Central memory CD8-positive, alpha-beta T cell (primary cell): ENCODE measurements at regions not wholly inside any gene's neighbourhood (a gene's known extent, or its start where the extent isn't known, plus 50 kb on each side); places are given as distances from the start of the nearest gene placed in this dataset.
"Not testable (repeated sequence)": the region's sequence is repeated elsewhere in the genome, so short reads cannot be mapped to it uniquely, and the experiment has no call there.

Experiments used
- ATAC-seq: fragments of 150-1000 bp; cut with Tn5 transposase; replicated peaks from 2 replicates; pipeline ENCODE4 v1.10.0; 2022; ENCODE audit warnings: mild to moderate bottlenecking, moderate FRiP score, moderate number of reproducible peaks; ENCODE audit not compliant: poor library complexity, severe bottlenecking; ENCODE audit errors: extremely low read depth
- DNase-seq, 2 donors: peaks; one replicate each; pipeline ENCODE4 v3.0.0; 2021; ENCODE audit warnings: low spot score in 2 of 2
- H3K27ac Mint-ChIP-seq: one replicate; pipeline ENCODE4 v1.8.0; 2022; ENCODE audit warnings: low read depth, mild to moderate bottlenecking, moderate library complexity, mixed read lengths
- H3K27me3 Mint-ChIP-seq: one replicate; pipeline ENCODE4 v1.8.0; 2022; ENCODE audit warnings: mixed read lengths
- H3K36me3 Mint-ChIP-seq: one replicate; pipeline ENCODE4 v1.8.0; 2022; ENCODE audit warnings: mild to moderate bottlenecking, moderate library complexity, mixed read lengths; ENCODE audit not compliant: insufficient read depth
- H3K4me1 Mint-ChIP-seq: one replicate; pipeline ENCODE4 v1.8.0; 2022; ENCODE audit warnings: mixed read lengths
- H3K4me3 Mint-ChIP-seq: one replicate; pipeline ENCODE4 v1.8.0; 2022; ENCODE audit warnings: mild to moderate bottlenecking, moderate library complexity, mixed read lengths
- H3K9me3 Mint-ChIP-seq: one replicate; pipeline ENCODE4 v1.8.0; 2022; ENCODE audit warnings: mixed read lengths

DNA sequence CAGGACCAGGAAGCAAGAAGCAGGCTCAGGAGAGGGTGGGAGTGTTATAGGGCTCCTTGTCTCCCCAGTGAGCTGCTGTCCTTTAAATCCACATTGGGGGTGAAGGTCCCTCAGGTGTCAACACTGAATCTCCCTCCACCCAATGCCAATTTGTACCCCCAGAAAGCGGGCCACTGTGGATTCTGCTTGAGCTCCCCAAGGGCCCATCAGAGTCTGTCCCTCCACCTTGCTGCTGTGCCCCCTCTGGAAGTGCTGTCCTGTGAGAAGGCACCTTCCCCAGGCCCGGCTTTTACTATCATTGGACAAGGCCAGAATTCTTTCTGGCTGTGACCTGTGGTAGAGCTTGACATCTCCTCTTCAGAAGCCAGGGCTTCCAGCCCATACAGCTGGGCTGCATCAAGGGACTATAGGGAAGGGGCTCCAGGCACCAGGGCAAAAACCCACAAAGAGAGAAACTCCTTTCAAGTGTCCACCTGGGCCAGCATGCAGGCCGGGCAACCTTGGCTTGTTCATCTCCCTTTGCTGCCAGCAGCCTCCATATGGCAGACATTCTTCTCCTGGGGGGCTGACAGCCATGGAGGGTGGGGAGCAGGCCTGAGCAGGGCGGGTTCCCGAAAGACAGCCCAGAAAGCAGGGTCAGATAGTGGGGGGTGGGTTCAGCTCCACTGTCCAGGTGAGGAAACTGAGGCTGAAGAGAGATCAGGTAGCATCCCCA lies 63.7 kb upstream of the TAMM41 start:
- H3K4me3 Mint-ChIP-seq, H3K27ac Mint-ChIP-seq, ATAC-seq, DNase-seq, H3K9me3 Mint-ChIP-seq, H3K36me3 Mint-ChIP-seq: not testable (repeated sequence)
- peaks cover 15% of the 10 kb centered on the region for H3K4me1 Mint-ChIP-seq
- peaks cover 15% of the 10 kb centered on the region for H3K27me3 Mint-ChIP-seq

DNA sequence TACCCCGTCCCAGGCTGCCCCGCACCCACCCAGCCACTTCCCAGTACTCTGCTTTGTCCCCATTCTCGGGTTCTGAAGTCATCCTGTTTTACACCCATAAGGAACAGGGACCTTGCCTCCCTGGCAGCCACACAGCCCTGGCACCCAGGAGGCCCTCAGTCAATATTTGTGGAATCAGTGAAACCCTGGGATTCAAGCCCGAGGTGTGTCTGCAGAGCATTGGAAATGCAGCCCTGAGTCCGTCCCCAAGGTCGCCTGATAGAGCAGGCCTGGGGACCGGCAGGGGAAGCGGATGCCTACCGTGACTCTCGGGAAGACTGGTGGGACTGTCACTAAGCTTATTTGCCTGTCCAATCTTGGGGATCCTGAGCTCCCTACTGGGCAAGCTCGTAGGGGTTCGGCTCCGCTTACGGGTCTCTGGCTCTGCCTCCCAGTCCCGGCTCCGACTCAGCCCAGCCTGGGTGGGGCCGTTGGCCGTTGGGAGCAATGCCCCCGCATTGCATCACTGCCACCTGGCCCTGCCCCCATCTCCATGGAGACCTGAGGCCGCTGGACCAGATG lies 64.4 kb upstream of the TAMM41 start:
- no peak for ATAC-seq
- peaks cover 15% of the 10 kb centered on the region for H3K27me3 Mint-ChIP-seq
- no peaks in the 10 kb centered on the region for H3K9me3 Mint-ChIP-seq
- H3K36me3 Mint-ChIP-seq: no peaks in the 10 kb centered on the region
- no peak overlapping the region for H3K4me3 Mint-ChIP-seq
- H3K4me1 Mint-ChIP-seq: peaks cover 15% of the 10 kb centered on the region
- no peak for DNase-seq
- no peak overlapping the region for H3K27ac Mint-ChIP-seq

DNA sequence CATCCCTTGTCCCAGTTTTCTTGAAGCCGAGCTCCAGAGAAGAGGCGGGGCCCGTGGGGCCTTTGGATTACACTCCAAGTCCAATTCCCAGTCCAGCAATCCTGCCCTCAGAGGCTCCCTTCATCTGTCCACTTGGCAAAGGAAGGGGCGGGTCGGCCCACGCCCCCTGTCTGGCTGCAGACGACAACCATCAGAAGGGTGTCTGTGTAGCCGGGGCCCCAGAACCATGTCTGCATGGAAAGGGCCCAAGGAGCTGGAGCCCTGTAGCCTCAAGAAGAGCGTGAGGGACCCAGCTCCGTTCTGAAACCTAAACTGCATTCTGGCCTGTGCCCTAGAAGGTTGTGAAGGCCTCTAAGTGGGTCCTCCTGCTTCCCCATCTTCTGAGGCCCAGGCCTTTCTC lies 65.2 kb upstream of the TAMM41 start:
- not testable (repeated sequence) for H3K9me3 Mint-ChIP-seq, DNase-seq, ATAC-seq, H3K4me3 Mint-ChIP-seq, H3K36me3 Mint-ChIP-seq, H3K27ac Mint-ChIP-seq
- Mint-ChIP-seq H3K27me3 (peaks cover 15% of the 10 kb centered on the region), H3K4me1 (peaks cover 15% of the 10 kb centered on the region)

DNA sequence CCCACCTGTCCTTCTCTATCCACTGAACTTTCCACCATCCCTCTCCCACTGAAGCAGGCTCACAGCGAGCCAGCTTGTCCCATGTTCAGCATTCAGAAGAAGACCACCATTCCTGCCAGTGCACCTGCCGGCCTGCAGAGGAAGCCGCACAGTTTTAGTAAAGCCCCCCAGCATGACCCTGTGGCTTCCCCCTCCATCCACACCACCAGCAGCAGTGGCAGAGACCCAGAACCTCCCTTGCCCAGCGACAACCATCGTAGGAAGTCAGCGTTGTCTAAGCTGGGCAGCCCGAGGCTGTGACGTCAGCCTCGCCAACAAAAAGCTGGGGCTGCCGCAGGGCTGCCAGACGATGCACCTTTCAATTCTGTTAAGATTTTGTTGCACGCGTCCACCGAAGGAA lies 66.6 kb upstream of the TAMM41 start:
- no peak overlapping the region for H3K27ac Mint-ChIP-seq
- H3K4me1 Mint-ChIP-seq: peaks cover 14% of the 10 kb centered on the region
- no peaks in the 10 kb centered on the region for H3K36me3 Mint-ChIP-seq
- no peaks in the 10 kb centered on the region for H3K9me3 Mint-ChIP-seq
- DNase-seq (no peak), ATAC-seq (no peak)
- H3K27me3 Mint-ChIP-seq: peaks cover 15% of the 10 kb centered on the region
- H3K4me3 Mint-ChIP-seq: no peak overlapping the region

DNA sequence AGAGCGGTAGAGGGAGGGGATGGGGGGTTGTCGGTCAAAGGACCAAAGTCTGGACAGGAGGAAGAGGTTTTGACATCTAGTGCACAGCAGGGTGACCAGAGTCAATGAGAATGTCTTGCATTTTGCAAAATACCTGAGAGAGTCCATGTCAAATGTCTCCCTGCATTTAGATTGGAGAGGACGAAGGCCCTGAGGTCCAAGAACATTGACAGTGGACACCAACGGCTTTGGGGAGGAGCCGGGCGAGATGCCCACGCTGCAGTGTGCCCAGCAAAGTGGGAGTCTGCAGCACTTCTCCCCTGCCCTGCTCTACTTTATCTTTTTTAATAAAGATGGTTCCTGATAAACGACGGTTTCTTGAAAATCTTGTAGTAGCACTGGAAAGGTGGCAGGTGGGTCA lies 67.4 kb upstream of the TAMM41 start:
- no peak overlapping the region for H3K4me3 Mint-ChIP-seq
- H3K27me3 Mint-ChIP-seq: peaks cover 15% of the 10 kb centered on the region
- ATAC-seq (no peak), DNase-seq (no peak)
- H3K9me3 Mint-ChIP-seq: no peaks in the 10 kb centered on the region
- H3K27ac Mint-ChIP-seq: no peak overlapping the region
- H3K36me3 Mint-ChIP-seq: no peaks in the 10 kb centered on the region
- peaks cover 7% of the 10 kb centered on the region for H3K4me1 Mint-ChIP-seq

DNA sequence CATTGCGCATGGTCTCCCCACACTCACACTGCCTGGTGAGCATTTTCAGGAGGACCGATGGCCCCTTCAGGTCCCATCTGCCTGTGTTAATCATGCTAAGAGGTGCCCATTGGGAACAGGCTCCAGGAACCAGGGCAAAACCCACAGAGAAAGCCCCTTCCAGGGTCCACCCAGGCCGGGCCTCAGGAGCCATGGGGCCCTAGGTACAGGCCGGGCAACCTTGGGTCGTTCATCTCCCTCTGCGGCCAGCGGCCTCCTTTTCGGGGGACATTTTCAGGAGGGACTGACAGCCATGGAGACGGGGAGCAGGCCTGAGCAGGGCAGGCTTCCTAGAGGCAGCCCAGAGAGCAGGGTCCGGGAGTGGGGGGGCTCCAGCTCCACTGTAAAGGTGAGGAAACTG lies 68.0 kb upstream of the TAMM41 start:
- H3K27ac Mint-ChIP-seq: no peak overlapping the region
- no peak overlapping the region for H3K4me3 Mint-ChIP-seq
- DNase-seq (no peak), ATAC-seq (no peak)
- no peaks in the 10 kb centered on the region for H3K36me3 Mint-ChIP-seq
- H3K9me3 Mint-ChIP-seq: no peaks in the 10 kb centered on the region
- H3K27me3 Mint-ChIP-seq: peaks cover 15% of the 10 kb centered on the region
- peaks cover 1% of the 10 kb centered on the region for H3K4me1 Mint-ChIP-seq

DNA sequence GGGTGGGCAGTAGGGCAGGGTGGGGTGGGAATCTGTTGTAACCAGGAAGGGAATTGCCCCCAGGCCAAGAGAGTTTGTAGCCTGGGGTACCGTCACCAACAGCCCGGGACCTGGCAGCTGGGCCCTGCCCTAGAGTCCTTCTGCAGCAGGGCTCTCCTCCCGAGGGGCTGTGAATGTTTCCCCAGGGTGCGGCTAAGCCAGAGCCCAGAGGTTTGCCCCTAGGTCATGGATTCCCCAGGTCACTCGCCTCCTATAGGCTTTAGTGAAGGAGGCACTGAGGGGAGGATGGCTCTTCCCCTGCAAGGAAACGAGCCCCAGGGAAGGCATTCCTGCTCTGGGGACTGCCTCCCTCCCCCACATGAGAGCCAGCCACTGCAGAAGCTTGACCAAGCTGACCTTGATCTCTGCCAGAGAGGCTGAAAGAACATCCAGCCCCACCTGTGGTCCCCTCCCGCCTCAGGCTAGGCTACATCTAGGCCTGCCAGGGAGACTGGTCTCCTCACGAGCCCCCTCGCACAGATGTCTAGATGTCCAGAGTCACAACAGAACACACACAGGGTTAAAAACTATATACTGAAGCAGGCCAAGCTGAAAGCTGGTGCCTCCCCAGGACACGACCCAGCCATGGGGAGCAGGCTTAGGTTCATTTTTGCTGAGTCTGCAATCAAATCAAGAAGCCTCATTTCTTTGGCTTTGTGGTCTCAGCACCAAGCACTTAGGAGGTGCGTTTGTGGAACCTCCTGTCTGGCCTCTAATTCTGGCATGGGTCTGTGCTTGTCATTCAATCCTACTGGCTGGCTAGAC lies 69.1 kb upstream of the TAMM41 start:
- Mint-ChIP-seq H3K27me3 (peaks cover 15% of the 10 kb centered on the region), H3K4me3 (no peak overlapping the region), H3K9me3 (no peaks in the 10 kb centered on the region), H3K36me3 (no peaks in the 10 kb centered on the region), H3K4me1 (no peaks in the 10 kb centered on the region), H3K27ac (no peak overlapping the region)
- DNase-seq (no peak), ATAC-seq (no peak)

DNA sequence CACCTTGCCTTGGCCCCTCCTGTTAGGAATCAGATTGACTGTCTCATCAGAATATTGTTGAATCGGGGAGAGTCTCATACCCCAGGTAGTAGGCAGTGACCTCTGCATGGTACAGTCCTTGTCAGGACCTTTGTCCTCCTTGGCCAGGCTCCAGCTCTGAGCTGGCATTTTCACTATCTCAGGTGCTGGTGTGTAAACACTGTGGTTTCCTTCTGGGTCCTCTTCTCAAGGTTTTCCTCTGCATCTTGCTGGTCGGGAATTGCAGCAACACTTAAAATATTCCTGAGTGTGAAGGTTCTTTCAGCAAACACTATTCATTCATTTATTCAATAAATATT lies 69.7 kb upstream of the TAMM41 start:
- peaks cover 15% of the 10 kb centered on the region for H3K27me3 Mint-ChIP-seq
- not testable (repeated sequence) for ATAC-seq, H3K4me1 Mint-ChIP-seq, H3K27ac Mint-ChIP-seq, H3K36me3 Mint-ChIP-seq, H3K4me3 Mint-ChIP-seq, H3K9me3 Mint-ChIP-seq, DNase-seq

DNA sequence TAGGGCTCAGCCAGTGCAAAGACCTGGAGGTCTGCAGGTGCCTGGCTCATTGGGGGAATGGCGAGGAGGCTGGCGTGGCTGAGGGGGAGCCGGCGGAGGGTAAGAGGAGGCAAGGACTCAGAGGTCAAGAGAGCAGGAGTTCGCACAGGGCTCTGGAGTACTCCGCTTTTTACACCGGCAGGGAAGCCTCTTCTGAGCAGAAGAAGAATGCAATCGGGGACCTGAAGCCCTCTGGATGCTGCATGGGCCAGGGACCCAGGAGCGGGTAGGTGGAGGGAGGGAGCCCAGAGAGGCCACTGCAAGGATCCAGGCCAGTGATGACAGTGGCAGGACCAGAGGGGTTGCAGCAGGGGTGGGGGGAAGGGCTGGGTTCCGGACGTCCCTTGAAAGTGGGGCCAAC lies 70.4 kb upstream of the TAMM41 start:
- Mint-ChIP-seq H3K27me3 (peaks cover 15% of the 10 kb centered on the region), H3K4me3 (no peak overlapping the region), H3K4me1 (no peaks in the 10 kb centered on the region), H3K36me3 (no peaks in the 10 kb centered on the region), H3K9me3 (no peaks in the 10 kb centered on the region), H3K27ac (no peak overlapping the region)
- ATAC-seq (no peak), DNase-seq (no peak)

DNA sequence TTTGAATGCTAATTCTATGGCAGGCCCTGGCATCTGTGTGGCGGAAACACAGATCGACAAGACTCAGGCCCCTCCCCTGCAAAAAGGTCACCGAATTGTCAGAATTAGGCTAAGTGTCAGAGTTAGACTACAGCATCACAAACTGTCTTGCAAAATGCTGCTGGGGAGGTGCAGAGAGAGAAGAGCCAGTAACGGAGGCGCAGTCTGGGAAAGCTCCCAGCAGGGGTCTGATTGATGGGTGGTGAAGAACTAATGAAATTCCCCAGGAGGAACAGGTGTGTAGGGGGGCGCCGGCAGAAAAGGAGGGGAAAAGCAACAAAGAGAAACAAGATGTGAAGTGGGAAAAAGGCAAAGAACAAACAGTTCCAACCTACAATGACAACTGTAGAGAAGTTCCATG lies 72.7 kb upstream of the TAMM41 start:
- H3K4me3 Mint-ChIP-seq: no peak overlapping the region
- DNase-seq (no peak), ATAC-seq (no peak)
- H3K27ac Mint-ChIP-seq: no peak overlapping the region
- H3K27me3 Mint-ChIP-seq: no peaks in the 10 kb centered on the region
- H3K36me3 Mint-ChIP-seq: no peaks in the 10 kb centered on the region
- no peaks in the 10 kb centered on the region for H3K9me3 Mint-ChIP-seq
- no peaks in the 10 kb centered on the region for H3K4me1 Mint-ChIP-seq

DNA sequence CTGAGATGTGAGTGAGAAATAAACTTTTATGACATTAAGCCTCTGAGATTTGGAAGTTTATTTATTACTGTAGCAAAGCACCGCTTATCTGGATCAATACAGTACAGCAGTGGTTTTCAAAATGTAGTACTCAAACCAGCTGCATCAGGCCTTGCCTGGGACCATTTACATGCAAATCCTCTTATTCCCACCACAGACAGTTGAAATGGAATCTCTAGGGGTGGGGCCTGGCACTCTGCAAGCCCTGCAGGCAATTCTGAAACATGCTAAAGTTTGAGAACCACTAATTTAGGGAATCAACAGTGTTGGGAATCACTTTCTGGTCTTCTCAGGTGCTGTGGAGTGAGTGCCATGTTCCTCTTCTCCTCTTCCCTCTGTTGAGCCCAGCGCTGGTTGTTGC lies 77.8 kb upstream of the TAMM41 start:
- ATAC-seq: no peak

DNA sequence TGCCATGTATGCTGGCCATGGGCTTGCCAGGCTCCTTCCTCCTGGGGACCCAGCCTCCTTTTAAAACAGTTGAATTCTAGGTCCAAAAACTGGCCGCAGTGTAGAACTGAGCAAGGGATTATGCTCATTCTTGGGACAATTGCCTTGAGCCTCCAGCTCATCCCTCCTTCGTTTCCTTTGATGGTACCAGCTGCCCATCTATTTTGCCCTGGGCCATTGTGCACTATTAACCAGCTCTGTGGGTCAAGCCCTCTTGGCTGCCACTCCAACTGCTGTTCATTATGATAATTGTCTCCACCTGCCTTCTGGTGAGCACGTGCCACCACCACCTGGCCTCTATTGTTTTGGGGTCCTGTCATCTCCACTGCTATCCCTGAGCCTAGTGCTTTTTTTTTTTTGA lies 75.8 kb upstream of the SYN2 start:
- Mint-ChIP-seq H3K27ac (no peak overlapping the region), H3K9me3 (no peaks in the 10 kb centered on the region), H3K36me3 (no peaks in the 10 kb centered on the region), H3K4me1 (no peaks in the 10 kb centered on the region), H3K27me3 (peaks cover 35% of the 10 kb centered on the region), H3K4me3 (no peak overlapping the region)
- ATAC-seq: no peak
- no peak for DNase-seq

More for the DNA sequence above, 77.8 kb upstream of the TAMM41 start:
- no peaks in the 10 kb centered on the region for H3K4me1 Mint-ChIP-seq
- H3K4me3 Mint-ChIP-seq: no peak overlapping the region
- DNase-seq: no peak
- H3K36me3 Mint-ChIP-seq: no peaks in the 10 kb centered on the region
- no peak overlapping the region for H3K27ac Mint-ChIP-seq
- H3K27me3 Mint-ChIP-seq: peaks cover 24% of the 10 kb centered on the region
- H3K9me3 Mint-ChIP-seq: no peaks in the 10 kb centered on the region

DNA sequence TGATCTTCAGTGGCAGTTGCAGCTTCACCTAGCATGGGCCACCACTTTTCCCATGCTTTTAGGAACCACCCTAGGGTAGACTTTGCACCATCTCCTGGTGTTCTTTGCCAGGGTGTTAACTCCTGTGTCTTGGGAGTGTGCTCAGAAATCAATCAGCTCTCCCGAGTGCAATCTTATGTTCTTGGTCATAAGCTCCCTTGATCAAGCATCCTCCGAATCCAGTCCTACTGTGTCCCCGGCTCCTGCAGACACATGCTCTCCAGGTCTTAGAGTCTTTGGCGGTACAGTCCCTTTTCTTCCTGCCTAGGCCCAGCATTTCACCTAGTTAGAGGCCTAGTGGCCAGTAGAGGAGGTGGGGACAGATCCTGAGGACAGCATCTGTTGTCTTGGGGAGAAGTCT lies 74.7 kb upstream of the SYN2 start:
- Mint-ChIP-seq H3K36me3 (no peaks in the 10 kb centered on the region), H3K9me3 (no peaks in the 10 kb centered on the region), H3K27ac (no peak overlapping the region), H3K4me3 (no peak overlapping the region), H3K4me1 (no peaks in the 10 kb centered on the region), H3K27me3 (peaks cover 35% of the 10 kb centered on the region)
- DNase-seq (no peak), ATAC-seq (no peak)
